GM23338 (cell line): ENCODE measurements at regions not wholly inside any gene's neighbourhood (a gene's known extent, or its start where the extent isn't known, plus 50 kb on each side); places are given as distances from the start of the nearest gene placed in this dataset.

Source experiments
- ATAC-seq: fragments of 200-7000 bp; cut with Tn5 transposase; 3 replicates; pipeline ENCODE4 v1.9.1; 2020
- DNase-seq: peaks from one replicate; pipeline ENCODE4 v3.0.0-alpha.2; 2015; ENCODE audit warnings: low spot score
- H2AFZ ChIP-seq: fragments of 200-600 bp; sonication (generic); 2 replicates; pipeline ENCODE4 v1.8.0; 2016; ENCODE audit warnings: antibody characterized with exemption, mild to moderate bottlenecking, moderate library complexity
- H3F3A ChIP-seq: fragments of 200-600 bp; sonication (generic); replicated peaks from 2 replicates; pipeline ENCODE4 v1.8.0; 2017; ENCODE audit warnings: antibody characterized with exemption, mixed run types, low read depth
- H3K27ac ChIP-seq: fragments of 200-600 bp; sonication (generic); 2 replicates; pipeline ENCODE4 v1.6.1; 2016; ENCODE audit warnings: low read depth
- H3K27me3 ChIP-seq: fragments of 200-600 bp; sonication (generic); 2 replicates; pipeline ENCODE4 v1.8.0; 2016; ENCODE audit warnings: mild to moderate bottlenecking, mixed run types, moderate library complexity; ENCODE audit not compliant: insufficient read depth
- H3K36me3 ChIP-seq: fragments of 200-600 bp; sonication (generic); 2 replicates; pipeline ENCODE4 v1.8.0; 2016; ENCODE audit warnings: mild to moderate bottlenecking; ENCODE audit not compliant: insufficient read depth
- H3K4me1 ChIP-seq: fragments of 200-600 bp; sonication (generic); 2 replicates; pipeline ENCODE4 v1.8.0; 2016; ENCODE audit warnings: mild to moderate bottlenecking, moderate library complexity; ENCODE audit not compliant: insufficient read depth
- H3K4me2 ChIP-seq: fragments of 200-600 bp; sonication (generic); 2 replicates; pipeline ENCODE4 v1.7.1; 2017; ENCODE audit warnings: mixed run types
- H3K4me3 ChIP-seq: fragments of 200-600 bp; sonication (generic); 2 replicates; pipeline ENCODE4 v1.6.1; 2016; ENCODE audit warnings: mixed run types
- H3K79me2 ChIP-seq: fragments of 200-600 bp; sonication (generic); replicated peaks from 2 replicates; pipeline ENCODE4 v1.8.0; 2017; ENCODE audit warnings: mild to moderate bottlenecking; ENCODE audit not compliant: insufficient read depth
- H3K9me2 ChIP-seq: fragments of 200-600 bp; sonication (generic); 2 replicates; pipeline ENCODE4 v1.8.0; 2017; ENCODE audit not compliant: insufficient read depth
- H4K20me1 ChIP-seq: fragments of 200-600 bp; sonication (generic); replicated peaks from 2 replicates; pipeline ENCODE4 v1.8.0; 2017; ENCODE audit warnings: mild to moderate bottlenecking; ENCODE audit not compliant: insufficient read depth
- H3K27ac Mint-ChIP-seq: 2 replicates; pipeline ENCODE4 v1.8.0; 2020; ENCODE audit warnings: inconsistent platforms, mild to moderate bottlenecking, moderate library complexity, mixed read lengths
- H3K27me3 Mint-ChIP-seq: 3 replicates; pipeline ENCODE4 v1.8.0; 2022; ENCODE audit warnings: low read depth, mild to moderate bottlenecking, moderate library complexity, mixed read lengths, inconsistent platforms; ENCODE audit not compliant: insufficient read depth, poor library complexity
- H3K36me3 Mint-ChIP-seq: 3 replicates; pipeline ENCODE4 v1.8.0; 2021; ENCODE audit warnings: low read depth, mild to moderate bottlenecking, inconsistent platforms, moderate library complexity, mixed read lengths
- H3K4me1 Mint-ChIP-seq: 3 replicates; pipeline ENCODE4 v1.8.0; 2020; ENCODE audit warnings: mild to moderate bottlenecking, inconsistent platforms, mixed read lengths
- H3K4me3 Mint-ChIP-seq: 3 replicates; pipeline ENCODE4 v1.8.0; 2021; ENCODE audit warnings: moderate library complexity, mild to moderate bottlenecking, inconsistent platforms, mixed read lengths
- H3K9me3 Mint-ChIP-seq: 3 replicates; pipeline ENCODE4 v1.8.0; 2020; ENCODE audit warnings: moderate library complexity, mild to moderate bottlenecking, inconsistent platforms, mixed read lengths
- CREB1 ChIP-seq: fragments of 250-450 bp; sonication (Bioruptor Pico); IDR thresholded peaks from 2 replicates; pipeline ENCODE4 v1.5.0; 2020; ENCODE audit warnings: low read depth, mild to moderate bottlenecking, moderate library complexity
- EZH2 ChIP-seq: fragments of 200-600 bp; sonication (generic); IDR thresholded peaks from one replicate; pipeline ENCODE4 v1.8.0; 2017; ENCODE audit warnings: antibody characterized with exemption, mild to moderate bottlenecking, low read depth; ENCODE audit not compliant: unreplicated experiment
- EZH2phosphoT487 ChIP-seq: fragments of 200-600 bp; sonication (generic); IDR thresholded peaks from one replicate; pipeline ENCODE4 v1.8.1; 2018; ENCODE audit warnings: antibody characterized with exemption; ENCODE audit not compliant: unreplicated experiment
- JUNB ChIP-seq: IDR thresholded peaks from one replicate; pipeline ENCODE4 v1.6.1; 2016; ENCODE audit warnings: antibody characterized with exemption; ENCODE audit not compliant: unreplicated experiment
- NANOG ChIP-seq: IDR thresholded peaks from 2 replicates; pipeline ENCODE4 v1.6.1; 2016; ENCODE audit warnings: antibody characterized with exemption, borderline replicate concordance
- POLR2AphosphoS5 ChIP-seq: IDR thresholded peaks from 2 replicates; pipeline ENCODE4 v1.6.1; 2016; ENCODE audit warnings: antibody characterized with exemption, low read depth
- STAT1 ChIP-seq: IDR thresholded peaks from one replicate; pipeline ENCODE4 v1.6.1; 2016; ENCODE audit warnings: antibody characterized with exemption; ENCODE audit not compliant: unreplicated experiment
- ZNF114 ChIP-seq: fragments of 250-450 bp; sonication (Bioruptor Pico); IDR thresholded peaks from 2 replicates; pipeline ENCODE4 v1.5.0; 2020; ENCODE audit warnings: mild to moderate bottlenecking, moderate library complexity
- ZNF331 ChIP-seq: fragments of 250-450 bp; sonication (Bioruptor Pico); IDR thresholded peaks from 2 replicates; pipeline ENCODE4 v1.5.0; 2020; ENCODE audit warnings: low read depth, mild to moderate bottlenecking, moderate library complexity
- TF ChIP-seq, protein P1 (sequence below), 2 experiments: fragments of 200-600 bp in 1 of 2; sonication (generic) in 1 of 2; conservative IDR thresholded peaks; 2 replicates each; pipeline versions ENCODE4 v1.5.1 to v1.6.1; 2016 to 2017; ENCODE audit warnings: antibody characterized with exemption in 2 of 2, low read depth in 2 of 2, mild to moderate bottlenecking in 2 of 2, moderate library complexity in 1 of 2
- TF ChIP-seq, protein P2 (sequence below): IDR thresholded peaks from one replicate; pipeline ENCODE4 v1.6.1; 2018; ENCODE audit warnings: antibody characterized with exemption; ENCODE audit not compliant: unreplicated experiment
- TF ChIP-seq, protein P3 (sequence below): IDR thresholded peaks from 2 replicates; pipeline ENCODE4 v1.6.1; 2016; ENCODE audit warnings: antibody characterized with exemption

DNA sequence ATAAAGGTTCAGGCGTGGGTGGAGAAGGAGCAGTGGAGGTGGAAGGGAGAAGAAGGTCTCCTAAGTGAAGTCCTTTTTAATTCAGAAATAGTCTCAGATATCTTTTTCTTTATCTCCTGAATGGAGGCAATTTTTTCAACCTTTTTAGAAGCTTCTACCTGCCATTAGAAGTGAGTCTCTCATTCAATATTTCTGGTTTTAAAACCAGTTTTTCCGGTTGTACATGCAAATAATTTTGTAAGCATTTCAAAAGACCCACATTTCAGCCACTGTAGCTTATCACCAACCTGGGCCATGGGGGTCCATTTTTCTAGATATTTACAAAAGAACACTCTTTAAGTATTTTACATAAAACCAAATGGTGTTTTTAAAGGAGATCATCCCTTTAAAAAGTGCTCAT lies 1280.2 kb downstream of the NCAM2 start:
- no peak for ATAC-seq
- Histone ChIP-seq H3F3A (no peaks in the 10 kb centered on the region), H3K4me1 (peaks cover 14% of the 10 kb centered on the region; the same call in 1 of the 2 replicates), H3K4me2 (peak overlapping the region; percentile 59), H4K20me1 (no peaks in the 10 kb centered on the region), H3K79me2 (no peaks in the 10 kb centered on the region), H3K27me3 (no peaks in the 10 kb centered on the region), H3K36me3 (no peaks in the 10 kb centered on the region), H3K4me3 (peak overlapping the region; percentile 29; the same call in 1 of the 2 replicates), H2AFZ (0 out of 2 replicates have a peak overlapping the region, but pooled peaks have one; percentile 54), H3K27ac (no peak overlapping the region), H3K9me2 (peaks cover 9% of the 10 kb centered on the region; the same call in 1 of the 2 replicates)
- peaks cover 18% of the 10 kb centered on the region for H3K4me1 Mint-ChIP-seq
- TF ChIP-seq NANOG (no peak), ZNF331 (no peak), POLR2AphosphoS5 (no peak), EZH2 (no peak)
- TF ChIP-seq, protein P1, sequence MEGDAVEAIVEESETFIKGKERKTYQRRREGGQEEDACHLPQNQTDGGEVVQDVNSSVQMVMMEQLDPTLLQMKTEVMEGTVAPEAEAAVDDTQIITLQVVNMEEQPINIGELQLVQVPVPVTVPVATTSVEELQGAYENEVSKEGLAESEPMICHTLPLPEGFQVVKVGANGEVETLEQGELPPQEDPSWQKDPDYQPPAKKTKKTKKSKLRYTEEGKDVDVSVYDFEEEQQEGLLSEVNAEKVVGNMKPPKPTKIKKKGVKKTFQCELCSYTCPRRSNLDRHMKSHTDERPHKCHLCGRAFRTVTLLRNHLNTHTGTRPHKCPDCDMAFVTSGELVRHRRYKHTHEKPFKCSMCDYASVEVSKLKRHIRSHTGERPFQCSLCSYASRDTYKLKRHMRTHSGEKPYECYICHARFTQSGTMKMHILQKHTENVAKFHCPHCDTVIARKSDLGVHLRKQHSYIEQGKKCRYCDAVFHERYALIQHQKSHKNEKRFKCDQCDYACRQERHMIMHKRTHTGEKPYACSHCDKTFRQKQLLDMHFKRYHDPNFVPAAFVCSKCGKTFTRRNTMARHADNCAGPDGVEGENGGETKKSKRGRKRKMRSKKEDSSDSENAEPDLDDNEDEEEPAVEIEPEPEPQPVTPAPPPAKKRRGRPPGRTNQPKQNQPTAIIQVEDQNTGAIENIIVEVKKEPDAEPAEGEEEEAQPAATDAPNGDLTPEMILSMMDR (conservative IDR thresholded peaks at IDR 0.05; ENCODE audit: low read depth in 2 of 2), result no peak
- TF ChIP-seq, protein P2, sequence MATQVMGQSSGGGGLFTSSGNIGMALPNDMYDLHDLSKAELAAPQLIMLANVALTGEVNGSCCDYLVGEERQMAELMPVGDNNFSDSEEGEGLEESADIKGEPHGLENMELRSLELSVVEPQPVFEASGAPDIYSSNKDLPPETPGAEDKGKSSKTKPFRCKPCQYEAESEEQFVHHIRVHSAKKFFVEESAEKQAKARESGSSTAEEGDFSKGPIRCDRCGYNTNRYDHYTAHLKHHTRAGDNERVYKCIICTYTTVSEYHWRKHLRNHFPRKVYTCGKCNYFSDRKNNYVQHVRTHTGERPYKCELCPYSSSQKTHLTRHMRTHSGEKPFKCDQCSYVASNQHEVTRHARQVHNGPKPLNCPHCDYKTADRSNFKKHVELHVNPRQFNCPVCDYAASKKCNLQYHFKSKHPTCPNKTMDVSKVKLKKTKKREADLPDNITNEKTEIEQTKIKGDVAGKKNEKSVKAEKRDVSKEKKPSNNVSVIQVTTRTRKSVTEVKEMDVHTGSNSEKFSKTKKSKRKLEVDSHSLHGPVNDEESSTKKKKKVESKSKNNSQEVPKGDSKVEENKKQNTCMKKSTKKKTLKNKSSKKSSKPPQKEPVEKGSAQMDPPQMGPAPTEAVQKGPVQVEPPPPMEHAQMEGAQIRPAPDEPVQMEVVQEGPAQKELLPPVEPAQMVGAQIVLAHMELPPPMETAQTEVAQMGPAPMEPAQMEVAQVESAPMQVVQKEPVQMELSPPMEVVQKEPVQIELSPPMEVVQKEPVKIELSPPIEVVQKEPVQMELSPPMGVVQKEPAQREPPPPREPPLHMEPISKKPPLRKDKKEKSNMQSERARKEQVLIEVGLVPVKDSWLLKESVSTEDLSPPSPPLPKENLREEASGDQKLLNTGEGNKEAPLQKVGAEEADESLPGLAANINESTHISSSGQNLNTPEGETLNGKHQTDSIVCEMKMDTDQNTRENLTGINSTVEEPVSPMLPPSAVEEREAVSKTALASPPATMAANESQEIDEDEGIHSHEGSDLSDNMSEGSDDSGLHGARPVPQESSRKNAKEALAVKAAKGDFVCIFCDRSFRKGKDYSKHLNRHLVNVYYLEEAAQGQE, result no peak
- TF ChIP-seq, protein P3, sequence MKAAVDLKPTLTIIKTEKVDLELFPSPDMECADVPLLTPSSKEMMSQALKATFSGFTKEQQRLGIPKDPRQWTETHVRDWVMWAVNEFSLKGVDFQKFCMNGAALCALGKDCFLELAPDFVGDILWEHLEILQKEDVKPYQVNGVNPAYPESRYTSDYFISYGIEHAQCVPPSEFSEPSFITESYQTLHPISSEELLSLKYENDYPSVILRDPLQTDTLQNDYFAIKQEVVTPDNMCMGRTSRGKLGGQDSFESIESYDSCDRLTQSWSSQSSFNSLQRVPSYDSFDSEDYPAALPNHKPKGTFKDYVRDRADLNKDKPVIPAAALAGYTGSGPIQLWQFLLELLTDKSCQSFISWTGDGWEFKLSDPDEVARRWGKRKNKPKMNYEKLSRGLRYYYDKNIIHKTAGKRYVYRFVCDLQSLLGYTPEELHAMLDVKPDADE, result no peak
- peaks cover 4% of the 10 kb centered on the region for H3K27me3 Mint-ChIP-seq
- no peaks in the 10 kb centered on the region; the same call in 2 of the 3 replicates for H3K9me3 Mint-ChIP-seq
- DNase-seq, result peak; percentile 2
- peak overlapping the region; percentile 46; the same call in 2 of the 3 replicates for H3K4me3 Mint-ChIP-seq
- H3K27ac Mint-ChIP-seq, result peak overlapping the region; percentile 25; the same call in 1 of the 2 replicates
- H3K36me3 Mint-ChIP-seq, result peaks cover 8% of the 10 kb centered on the region; the same call in 2 of the 3 replicates

DNA sequence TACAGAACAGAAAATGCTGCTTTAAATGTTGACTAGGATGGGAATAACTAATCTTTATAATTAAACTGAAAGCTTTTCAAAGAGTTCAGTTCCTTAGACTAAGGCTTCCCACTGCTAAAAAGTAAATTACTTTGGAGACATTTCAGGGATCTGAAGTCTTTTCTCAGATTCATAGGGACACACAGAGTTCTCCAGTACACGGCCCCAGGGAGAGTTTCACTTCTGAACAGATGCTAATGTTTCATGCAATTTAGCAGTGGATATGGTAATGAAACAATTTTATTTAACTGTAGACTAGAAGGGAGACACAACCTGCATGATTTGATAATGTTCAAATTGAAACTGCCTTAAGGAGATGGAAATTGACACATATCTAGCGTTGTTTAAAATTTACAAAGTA lies 1282.6 kb downstream of the NCAM2 start:
- no peaks in the 10 kb centered on the region for H3K36me3 ChIP-seq
- H3K79me2 ChIP-seq, result no peaks in the 10 kb centered on the region
- Mint-ChIP-seq H3K27me3 (peaks cover 4% of the 10 kb centered on the region), H3K27ac (no peak overlapping the region), H3K36me3 (peaks cover 5% of the 10 kb centered on the region; the same call in 1 of the 3 replicates), H3K4me3 (no peak overlapping the region), H3K9me3 (no peaks in the 10 kb centered on the region; the same call in 2 of the 3 replicates), H3K4me1 (peaks cover 7% of the 10 kb centered on the region)
- H4K20me1 ChIP-seq, result no peaks in the 10 kb centered on the region
- H2AFZ ChIP-seq, result no peak overlapping the region
- ATAC-seq (no peak), DNase-seq (no peak)
- H3K27me3 ChIP-seq, result no peaks in the 10 kb centered on the region
- H3F3A ChIP-seq, result no peaks in the 10 kb centered on the region
- H3K9me2 ChIP-seq, result peaks cover 6% of the 10 kb centered on the region; the same call in 1 of the 2 replicates
- no peak overlapping the region for H3K27ac ChIP-seq
- no peak overlapping the region for H3K4me3 ChIP-seq
- peaks cover 7% of the 10 kb centered on the region; the same call in 1 of the 2 replicates for H3K4me1 ChIP-seq
- H3K4me2 ChIP-seq, result no peak overlapping the region
- TF ChIP-seq, protein P2, result no peak
- TF ChIP-seq EZH2, result no peak
- TF ChIP-seq ZNF114 (CRISPR knock-in tag), result no peak
- TF ChIP-seq POLR2AphosphoS5, result no peak
- no peak for TF ChIP-seq NANOG
- TF ChIP-seq CREB1 (CRISPR knock-in tag), result no peak
- no peak for TF ChIP-seq JUNB
- TF ChIP-seq STAT1, result no peak
- no peak for TF ChIP-seq EZH2phosphoT487
- no peak for TF ChIP-seq ZNF331
- TF ChIP-seq, protein P3, result no peak
